CD4-positive, alpha-beta T cell (primary cell): ENCODE measurements at regions not wholly inside any gene's neighbourhood (a gene's known extent, or its start where the extent isn't known, plus 50 kb on each side); places are given as distances from the start of the nearest gene placed in this dataset.

Experiments
- ATAC-seq: fragments of 200-7000 bp; cut with Tn5 transposase; one replicate; pipeline ENCODE4 v1.10.0; 2022; ENCODE audit warnings: mild to moderate bottlenecking; ENCODE audit not compliant: poor library complexity
- CTCF ChIA-PET: fragments of 350-600 bp; sonication (Branson Sonifier 250); formaldehyde crosslinking; loops from one replicate; lab custom pipeline; 2021; ENCODE audit warnings: antibody characterized with exemption, inconsistent platforms; lab: Charles Lee
- POLR2A ChIA-PET: fragments of 350-600 bp; sonication (Branson Sonifier 250); formaldehyde crosslinking; loops from one replicate; lab custom pipeline; 2021; ENCODE audit warnings: antibody characterized with exemption, inconsistent platforms; lab: Charles Lee
- DNase-seq, 14 experiments: peaks; one replicate each; pipeline ENCODE4 v3.0.0-alpha.2; 2013 to 2020; ENCODE audit warnings: mixed read lengths in 2 of 14
- H3K27ac ChIP-seq, 2 donors: one replicate each; pipeline versions ENCODE4 v1.5.1 to v1.7.0; 2013; ENCODE audit warnings: low read length in 2 of 2, low read depth in 1 of 2, mild to moderate bottlenecking in 1 of 2
- H3K27me3 ChIP-seq, 2 experiments: 1 replicate in 1 of 2; 2 replicates in 1 of 2; pipeline versions ENCODE4 v1.6.1 to v1.7.0; 2013; ENCODE audit warnings: low read length in 2 of 2, control low read depth in 1 of 2, mild to moderate bottlenecking in 1 of 2, moderate library complexity in 1 of 2; ENCODE audit not compliant: insufficient read depth in 2 of 2, control insufficient read depth in 1 of 2
- H3K36me3 ChIP-seq: one replicate; pipeline ENCODE4 v1.6.1; 2013; ENCODE audit warnings: low read length, control low read depth; ENCODE audit not compliant: insufficient read depth
- H3K4me1 ChIP-seq: one replicate; pipeline ENCODE4 v1.6.1; 2013; ENCODE audit warnings: low read length, control low read depth; ENCODE audit not compliant: insufficient read depth
- H3K4me3 ChIP-seq: one replicate; pipeline ENCODE4 v1.5.1; 2013; ENCODE audit warnings: mild to moderate bottlenecking, low read length, moderate library complexity
- H3K9me3 ChIP-seq, 2 experiments: 1 replicate in 1 of 2; 2 replicates in 1 of 2; pipeline versions ENCODE4 v1.6.1 to v1.7.0; 2013; ENCODE audit warnings: low read length in 2 of 2, mild to moderate bottlenecking in 2 of 2, control low read depth in 1 of 2, moderate library complexity in 1 of 2; ENCODE audit not compliant: control insufficient read depth in 1 of 2, insufficient read depth in 1 of 2
- H3K27ac Mint-ChIP-seq: one replicate; pipeline ENCODE4 v1.8.0; 2020; ENCODE audit warnings: mixed read lengths
- H3K27me3 Mint-ChIP-seq: one replicate; pipeline ENCODE4 v1.8.0; 2021; ENCODE audit warnings: mixed read lengths
- H3K36me3 Mint-ChIP-seq: one replicate; pipeline ENCODE4 v1.8.0; 2021; ENCODE audit warnings: low read depth, mixed read lengths
- H3K4me1 Mint-ChIP-seq: one replicate; pipeline ENCODE4 v1.8.0; 2021; ENCODE audit warnings: low read depth, mixed read lengths
- H3K4me3 Mint-ChIP-seq: one replicate; pipeline ENCODE4 v1.8.0; 2020; ENCODE audit warnings: mild to moderate bottlenecking, mixed read lengths
- H3K9me3 Mint-ChIP-seq: one replicate; pipeline ENCODE4 v1.8.0; 2020; ENCODE audit warnings: mixed read lengths
- CTCF ChIP-seq: fragments of 200-600 bp; IDR thresholded peaks from one replicate; pipeline ENCODE4 v1.8.0; 2022; ENCODE audit warnings: antibody characterized with exemption, mild to moderate bottlenecking
- intact Hi-C, 2 experiments: fragments of 100-400 bp; cut with DNase I in 1 of 2; cut with micrococcal nuclease in 1 of 2; formaldehyde crosslinking; loops; one replicate each; pipeline versions ENCODE4 v1.15.1 to v1.9.0; 2023 to 2025; cut with DNase I, micrococcal nuclease

- H3K36me3 Mint-ChIP-seq: no peaks in the 10 kb centered on the region
- intact Hi-C loops: no loop called here
- H3K27ac Mint-ChIP-seq: no peak overlapping the region
- Histone ChIP-seq H3K27me3 (peaks cover 5 to 11% of the 10 kb centered on the region in 2 experiments), H3K4me3 (no peak overlapping the region), H3K27ac (no peak overlapping the region), H3K36me3 (no peaks in the 10 kb centered on the region), H3K9me3 (no peaks in the 10 kb centered on the region), H3K4me1 (no peaks in the 10 kb centered on the region)
- H3K4me3 Mint-ChIP-seq: no peak overlapping the region
- CTCF ChIA-PET: no interaction called here
- no peak for ATAC-seq
- H3K9me3 Mint-ChIP-seq: no peaks in the 10 kb centered on the region
- no peak for TF ChIP-seq CTCF
- POLR2A ChIA-PET: no interaction called here
- H3K27me3 Mint-ChIP-seq: peaks cover 62% of the 10 kb centered on the region
- H3K4me1 Mint-ChIP-seq: no peaks in the 10 kb centered on the region
- no peak for DNase-seq
These were observed 261.1 kb downstream of the BUD13 start for GRCh38 chr11:116511684-116512083.

- H3K4me1 ChIP-seq: no peaks in the 10 kb centered on the region
- Mint-ChIP-seq H3K9me3 (no peaks in the 10 kb centered on the region), H3K27me3 (peaks cover 68% of the 10 kb centered on the region), H3K27ac (no peak overlapping the region), H3K4me1 (no peaks in the 10 kb centered on the region), H3K36me3 (no peaks in the 10 kb centered on the region), H3K4me3 (no peak overlapping the region)
- POLR2A ChIA-PET: no interaction called here
- CTCF ChIA-PET: no interaction called here
- peaks cover 7 to 14% of the 10 kb centered on the region in 2 experiments for H3K27me3 ChIP-seq
- H3K36me3 ChIP-seq: no peaks in the 10 kb centered on the region
- DNase-seq (no peak), ATAC-seq (no peak)
- no peak for TF ChIP-seq CTCF
- no peaks in the 10 kb centered on the region for H3K9me3 ChIP-seq
- no peak overlapping the region for H3K27ac ChIP-seq
- intact Hi-C loops: no loop called here
- H3K4me3 ChIP-seq: no peak overlapping the region
These were observed 261.7 kb downstream of the BUD13 start for GRCh38 chr11:116510886-116511650.

- TF ChIP-seq CTCF: no peak
- Histone ChIP-seq H3K27ac (no peak overlapping the region), H3K36me3 (no peaks in the 10 kb centered on the region), H3K4me3 (no peak overlapping the region), H3K4me1 (no peaks in the 10 kb centered on the region), H3K27me3 (peaks cover 11 to 17% of the 10 kb centered on the region in 2 experiments), H3K9me3 (no peaks in the 10 kb centered on the region)
- DNase-seq (no peak), ATAC-seq (no peak)
- no peaks in the 10 kb centered on the region for H3K36me3 Mint-ChIP-seq
- H3K4me1 Mint-ChIP-seq: no peaks in the 10 kb centered on the region
- H3K9me3 Mint-ChIP-seq: no peaks in the 10 kb centered on the region
- intact Hi-C loops: no loop called here
- H3K27me3 Mint-ChIP-seq: peaks cover 71% of the 10 kb centered on the region
- no peak overlapping the region for H3K4me3 Mint-ChIP-seq
- ChIA-PET CTCF (no interaction called here), POLR2A (no interaction called here)
- H3K27ac Mint-ChIP-seq: no peak overlapping the region
These were observed 262.6 kb downstream of the BUD13 start for GRCh38 chr11:116510166-116510565.
